ENCODE measurements at regions not wholly inside any gene's neighbourhood (a gene's known extent, or its start where the extent isn't known, plus 50 kb on each side); places are given as distances from the start of the nearest gene placed in this dataset.

DNA sequence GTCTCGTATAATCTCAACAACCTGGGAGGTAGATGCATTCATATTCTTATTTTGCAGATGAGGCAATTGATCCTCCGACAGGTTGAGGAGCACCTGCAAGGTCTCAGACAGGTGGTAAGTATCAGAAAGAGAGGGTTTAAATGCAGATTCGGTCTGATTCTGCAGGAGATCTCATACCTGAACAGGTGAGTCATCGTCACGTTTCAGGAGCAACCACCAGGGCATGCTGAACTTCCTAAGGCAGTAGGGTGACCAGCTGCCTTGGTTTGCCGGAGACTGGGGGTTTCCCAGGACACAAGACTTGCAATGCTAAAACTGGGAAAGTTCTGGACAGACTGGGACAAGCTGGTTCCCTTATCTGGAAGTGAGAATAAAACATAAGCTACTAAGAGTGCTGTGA is 68.8 kb upstream of the TSHZ3 start:
- TF ChIP-seq, protein P1, sequence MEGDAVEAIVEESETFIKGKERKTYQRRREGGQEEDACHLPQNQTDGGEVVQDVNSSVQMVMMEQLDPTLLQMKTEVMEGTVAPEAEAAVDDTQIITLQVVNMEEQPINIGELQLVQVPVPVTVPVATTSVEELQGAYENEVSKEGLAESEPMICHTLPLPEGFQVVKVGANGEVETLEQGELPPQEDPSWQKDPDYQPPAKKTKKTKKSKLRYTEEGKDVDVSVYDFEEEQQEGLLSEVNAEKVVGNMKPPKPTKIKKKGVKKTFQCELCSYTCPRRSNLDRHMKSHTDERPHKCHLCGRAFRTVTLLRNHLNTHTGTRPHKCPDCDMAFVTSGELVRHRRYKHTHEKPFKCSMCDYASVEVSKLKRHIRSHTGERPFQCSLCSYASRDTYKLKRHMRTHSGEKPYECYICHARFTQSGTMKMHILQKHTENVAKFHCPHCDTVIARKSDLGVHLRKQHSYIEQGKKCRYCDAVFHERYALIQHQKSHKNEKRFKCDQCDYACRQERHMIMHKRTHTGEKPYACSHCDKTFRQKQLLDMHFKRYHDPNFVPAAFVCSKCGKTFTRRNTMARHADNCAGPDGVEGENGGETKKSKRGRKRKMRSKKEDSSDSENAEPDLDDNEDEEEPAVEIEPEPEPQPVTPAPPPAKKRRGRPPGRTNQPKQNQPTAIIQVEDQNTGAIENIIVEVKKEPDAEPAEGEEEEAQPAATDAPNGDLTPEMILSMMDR (IDR thresholded peaks at IDR 0.05; ENCODE audit: low read depth, low read length, missing input control), result no peak
- TF ChIP-seq SP1 (IDR thresholded peaks at IDR 0.05), result no peak
- TF ChIP-seq, protein P2, sequence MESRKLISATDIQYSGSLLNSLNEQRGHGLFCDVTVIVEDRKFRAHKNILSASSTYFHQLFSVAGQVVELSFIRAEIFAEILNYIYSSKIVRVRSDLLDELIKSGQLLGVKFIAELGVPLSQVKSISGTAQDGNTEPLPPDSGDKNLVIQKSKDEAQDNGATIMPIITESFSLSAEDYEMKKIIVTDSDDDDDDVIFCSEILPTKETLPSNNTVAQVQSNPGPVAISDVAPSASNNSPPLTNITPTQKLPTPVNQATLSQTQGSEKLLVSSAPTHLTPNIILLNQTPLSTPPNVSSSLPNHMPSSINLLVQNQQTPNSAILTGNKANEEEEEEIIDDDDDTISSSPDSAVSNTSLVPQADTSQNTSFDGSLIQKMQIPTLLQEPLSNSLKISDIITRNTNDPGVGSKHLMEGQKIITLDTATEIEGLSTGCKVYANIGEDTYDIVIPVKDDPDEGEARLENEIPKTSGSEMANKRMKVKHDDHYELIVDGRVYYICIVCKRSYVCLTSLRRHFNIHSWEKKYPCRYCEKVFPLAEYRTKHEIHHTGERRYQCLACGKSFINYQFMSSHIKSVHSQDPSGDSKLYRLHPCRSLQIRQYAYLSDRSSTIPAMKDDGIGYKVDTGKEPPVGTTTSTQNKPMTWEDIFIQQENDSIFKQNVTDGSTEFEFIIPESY (IDR thresholded peaks at IDR 0.05), result no peak
- no peak for TF ChIP-seq JUND (IDR thresholded peaks at IDR 0.05)
- TF ChIP-seq TAF1 (conservative IDR thresholded peaks at IDR 0.05), result no peak
